ENCODE measurements at regions not wholly inside any gene's neighbourhood (a gene's known extent, or its start where the extent isn't known, plus 50 kb on each side); places are given as distances from the start of the nearest gene placed in this dataset.

- Histone ChIP-seq H3K4me1 (no peaks in the 10 kb centered on the region), H3K27me3 (ENCODE audit: low read depth) (no peaks in the 10 kb centered on the region), H3K36me3 (no peaks in the 10 kb centered on the region), H3K4me3 (no peak overlapping the region), H3K9me3 (replicated peaks) (no peaks in the 10 kb centered on the region), H3K27ac (replicated peaks) (no peak overlapping the region)
- intact Hi-C loops (cut with micrococcal nuclease), result no loop called here
- TF ChIP-seq CTCF (IDR thresholded peaks at IDR 0.05; ENCODE audit: borderline replicate concordance), result no peak
- no peak for DNase-seq
These were observed 171.3 kb upstream of the NRIP1 start for GRCh38 chr21:15236111-15236510.

GRCh38 chr21:15240848-15241247 lies 176.0 kb upstream of the NRIP1 start:
- no peak for DNase-seq
- no peak for TF ChIP-seq CTCF (IDR thresholded peaks at IDR 0.05; ENCODE audit: borderline replicate concordance)
- intact Hi-C loops (cut with micrococcal nuclease), result no loop called here
- no peaks in the 10 kb centered on the region for H3K9me3 ChIP-seq (replicated peaks)
- H3K27ac ChIP-seq (replicated peaks), result no peak overlapping the region
- H3K4me3 ChIP-seq, result no peak overlapping the region
- H3K4me1 ChIP-seq, result no peaks in the 10 kb centered on the region
- H3K27me3 ChIP-seq (ENCODE audit: low read depth), result no peaks in the 10 kb centered on the region
- H3K36me3 ChIP-seq, result no peaks in the 10 kb centered on the region

GRCh38 chr21:15241997-15242736 lies 177.4 kb upstream of the NRIP1 start:
- TF ChIP-seq CTCF (IDR thresholded peaks at IDR 0.05; ENCODE audit: borderline replicate concordance), result no peak
- Histone ChIP-seq H3K36me3 (no peaks in the 10 kb centered on the region), H3K4me3 (no peak overlapping the region), H3K27me3 (ENCODE audit: low read depth) (no peaks in the 10 kb centered on the region), H3K9me3 (replicated peaks) (no peaks in the 10 kb centered on the region), H3K4me1 (no peaks in the 10 kb centered on the region), H3K27ac (replicated peaks) (no peak overlapping the region)
- DNase-seq, result no peak
- intact Hi-C loops (cut with micrococcal nuclease), result no loop called here

GRCh38 chr21:15242906-15243305 lies 178.1 kb upstream of the NRIP1 start:
- intact Hi-C loops (cut with micrococcal nuclease), result no loop called here
- DNase-seq, result no peak
- Histone ChIP-seq H3K27ac (replicated peaks) (no peak overlapping the region), H3K4me3 (no peak overlapping the region), H3K36me3 (no peaks in the 10 kb centered on the region), H3K9me3 (replicated peaks) (no peaks in the 10 kb centered on the region), H3K27me3 (ENCODE audit: low read depth) (no peaks in the 10 kb centered on the region), H3K4me1 (no peaks in the 10 kb centered on the region)
- no peak for TF ChIP-seq CTCF (IDR thresholded peaks at IDR 0.05; ENCODE audit: borderline replicate concordance)

GRCh38 chr21:15243406-15243805 lies 178.6 kb upstream of the NRIP1 start:
- Histone ChIP-seq H3K27ac (replicated peaks) (no peak overlapping the region), H3K4me1 (no peaks in the 10 kb centered on the region), H3K9me3 (replicated peaks) (no peaks in the 10 kb centered on the region), H3K36me3 (no peaks in the 10 kb centered on the region), H3K27me3 (ENCODE audit: low read depth) (no peaks in the 10 kb centered on the region), H3K4me3 (no peak overlapping the region)
- TF ChIP-seq CTCF (IDR thresholded peaks at IDR 0.05; ENCODE audit: borderline replicate concordance), result no peak
- intact Hi-C loops (cut with micrococcal nuclease), result no loop called here
- no peak for DNase-seq

All from left ventricle myocardium inferior (tissue), 1 donor.